Breast epithelium (tissue), 4 donors: ENCODE measurements at regions not wholly inside any gene's neighbourhood (a gene's known extent, or its start where the extent isn't known, plus 50 kb on each side); places are given as distances from the start of the nearest gene placed in this dataset.

Source experiments
- DNase-seq, 2 donors: peaks; one replicate each; pipeline ENCODE4 v3.0.0-alpha.2; 2019; ENCODE audit warnings: low spot score in 2 of 2
- H3K27ac ChIP-seq, 2 donors: fragments of 200-600 bp; sonication (generic) in 1 of 2; one replicate each; pipeline ENCODE4 v1.5.1; 2016 to 2019; ENCODE audit warnings: mild to moderate bottlenecking in 1 of 2
- H3K27me3 ChIP-seq, 2 donors: fragments of 200-600 bp; sonication (generic) in 1 of 2; one replicate each; pipeline versions ENCODE4 v1.5.1 to v1.6.0; 2017 to 2019; ENCODE audit warnings: control low read depth in 1 of 2, mild to moderate bottlenecking in 1 of 2
- H3K36me3 ChIP-seq: fragments of 200-600 bp; one replicate; pipeline ENCODE4 v1.5.1; 2019
- H3K4me1 ChIP-seq, 2 donors: fragments of 200-600 bp; sonication (generic); one replicate each; pipeline ENCODE4 v1.5.1; 2016 to 2019; ENCODE audit warnings: control low read depth in 1 of 2
- H3K4me3 ChIP-seq, 3 donors: fragments of 200-600 bp; sonication (generic); 1 replicate in 2 of 3; 2 replicates in 1 of 3; pipeline ENCODE4 v1.5.1; 2016 to 2019; ENCODE audit warnings: mild to moderate bottlenecking in 3 of 3, moderate library complexity in 2 of 3
- H3K9me3 ChIP-seq, 2 donors: fragments of 200-600 bp; sonication (generic) in 1 of 2; one replicate each; pipeline ENCODE4 v1.5.1; 2016 to 2019; ENCODE audit warnings: control low read depth in 1 of 2
- CTCF ChIP-seq, 3 donors: fragments of 450-650 bp; IDR thresholded peaks; one replicate each; pipeline ENCODE4 v1.5.1; 2016 to 2017; ENCODE audit warnings: antibody characterized with exemption in 3 of 3, mild to moderate bottlenecking in 3 of 3, moderate library complexity in 3 of 3
- POLR2A ChIP-seq: fragments of 450-650 bp; IDR thresholded peaks from one replicate; pipeline ENCODE4 v1.6.1; 2016; ENCODE audit warnings: antibody characterized with exemption, mild to moderate bottlenecking, moderate library complexity
- POLR2AphosphoS5 ChIP-seq, 3 donors: sonication (generic); formaldehyde crosslinking; IDR thresholded peaks; one replicate each; pipeline ENCODE4 v1.6.1; 2017; ENCODE audit warnings: antibody characterized with exemption in 3 of 3
- intact Hi-C: fragments of 100-400 bp; cut with DNase I; formaldehyde crosslinking; loops from one replicate; pipeline ENCODE4 v1.15.1; 2023; ENCODE audit warnings: low total_unique reads

DNA sequence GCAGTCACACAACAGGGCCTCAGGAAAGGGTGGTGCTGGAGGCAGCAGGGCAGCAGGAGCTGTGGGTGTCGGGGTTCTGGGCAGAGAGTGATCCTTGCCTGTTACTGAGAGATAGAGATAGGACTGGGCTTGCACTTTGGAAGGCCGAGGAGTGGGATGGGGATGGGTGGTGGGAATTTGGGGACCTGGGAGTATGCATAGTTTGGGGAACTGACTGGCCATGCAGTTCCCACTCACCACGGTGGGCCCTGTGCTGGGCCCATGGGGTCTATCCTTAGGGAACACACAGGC lies 192.5 kb upstream of the LINGO1 start:
- no peak for DNase-seq
- H3K36me3 ChIP-seq: no peaks in the 10 kb centered on the region
- no peak overlapping the region for H3K27ac ChIP-seq
- H3K9me3 ChIP-seq: no peaks in the 10 kb centered on the region
- intact Hi-C loops: no loop called here
- no peaks in the 10 kb centered on the region for H3K4me1 ChIP-seq
- TF ChIP-seq CTCF (IDR thresholded peaks at IDR 0.05) (no peak), POLR2A (no peak), POLR2AphosphoS5 (IDR thresholded peaks at IDR 0.05) (no peak)
- no peak overlapping the region for H3K4me3 ChIP-seq
- peaks cover under 1 to 19% of the 10 kb centered on the region in 2 donors for H3K27me3 ChIP-seq

DNA sequence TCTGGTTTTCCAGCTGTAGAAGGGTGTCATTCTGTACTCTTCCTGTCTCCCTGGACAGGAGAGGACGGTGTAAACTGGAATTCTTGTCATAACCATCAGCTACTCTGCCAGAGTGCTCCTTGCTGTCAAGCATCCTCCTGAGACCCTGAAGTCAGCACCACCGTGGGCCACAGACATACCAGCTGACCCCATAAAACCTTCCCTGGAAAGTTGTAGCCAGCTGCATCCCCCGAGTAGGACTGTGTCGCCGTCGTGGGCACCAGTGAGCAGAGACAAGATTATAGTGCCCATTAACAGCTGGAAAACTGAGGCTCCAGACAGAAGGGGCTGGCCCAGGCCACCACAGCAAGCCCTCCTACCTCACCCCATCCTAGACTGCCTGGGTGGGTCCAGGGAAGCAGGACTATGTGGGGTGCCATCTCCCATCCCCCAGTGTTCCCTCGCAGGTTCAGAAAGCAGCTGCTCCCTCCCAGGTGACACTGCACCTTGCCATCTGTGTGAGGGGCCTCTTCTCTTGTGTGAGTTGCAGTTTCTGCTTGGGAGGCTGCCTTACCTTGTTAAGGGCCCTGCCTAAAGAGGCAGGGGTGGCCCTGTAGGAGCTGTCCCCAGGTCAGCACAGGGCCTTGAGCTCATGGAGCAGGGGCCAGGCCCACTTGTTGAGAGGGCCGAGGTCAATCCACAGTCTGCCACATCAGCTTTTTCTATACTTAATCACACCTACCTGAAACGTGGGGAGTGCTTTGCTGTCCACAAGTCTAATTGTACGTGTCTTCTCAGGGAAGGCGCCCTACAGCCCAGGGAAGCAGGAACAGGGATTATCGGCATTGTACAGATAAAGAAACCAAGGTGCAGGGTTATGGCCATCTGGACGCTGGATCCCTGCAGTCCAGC lies 191.9 kb upstream of the LINGO1 start:
- no peak overlapping the region for H3K4me3 ChIP-seq
- H3K36me3 ChIP-seq: no peaks in the 10 kb centered on the region
- no peak overlapping the region for H3K27ac ChIP-seq
- no peak for DNase-seq
- no peaks in the 10 kb centered on the region for H3K4me1 ChIP-seq
- intact Hi-C loops: no loop called here
- H3K27me3 ChIP-seq: peaks cover 5 to 25% of the 10 kb centered on the region in 2 donors
- no peaks in the 10 kb centered on the region for H3K9me3 ChIP-seq
- TF ChIP-seq POLR2AphosphoS5 (IDR thresholded peaks at IDR 0.05) (no peak), CTCF (IDR thresholded peaks at IDR 0.05) (no peak), POLR2A (no peak)

DNA sequence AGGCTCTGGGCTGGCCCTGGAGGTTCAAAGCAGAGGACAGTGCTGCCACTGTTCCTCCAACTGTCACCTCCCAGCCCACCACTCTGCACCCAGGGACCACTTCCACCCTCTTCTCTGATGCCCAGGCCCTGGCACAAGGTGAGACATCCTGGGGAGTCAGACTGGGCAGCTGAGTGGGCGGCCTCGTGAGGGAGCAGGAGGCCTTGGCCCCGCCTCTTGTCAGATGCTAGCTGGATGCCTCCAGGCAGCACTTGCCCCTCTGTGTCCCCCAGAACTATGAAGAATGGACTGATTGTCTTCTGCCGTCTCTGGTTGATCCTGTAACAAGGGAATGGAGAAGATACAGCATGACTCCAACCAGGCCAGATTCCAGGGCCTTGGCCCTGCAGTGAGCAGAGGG lies 191.0 kb upstream of the LINGO1 start:
- H3K4me3 ChIP-seq: no peak overlapping the region
- TF ChIP-seq POLR2A (no peak), CTCF (IDR thresholded peaks at IDR 0.05) (no peak), POLR2AphosphoS5 (IDR thresholded peaks at IDR 0.05) (no peak)
- no peaks in the 10 kb centered on the region for H3K4me1 ChIP-seq
- no peaks in the 10 kb centered on the region for H3K36me3 ChIP-seq
- H3K27ac ChIP-seq: no peak overlapping the region
- peaks cover 6 to 32% of the 10 kb centered on the region in 2 donors for H3K27me3 ChIP-seq
- no peak for DNase-seq
- intact Hi-C loops: no loop called here
- no peaks in the 10 kb centered on the region for H3K9me3 ChIP-seq

DNA sequence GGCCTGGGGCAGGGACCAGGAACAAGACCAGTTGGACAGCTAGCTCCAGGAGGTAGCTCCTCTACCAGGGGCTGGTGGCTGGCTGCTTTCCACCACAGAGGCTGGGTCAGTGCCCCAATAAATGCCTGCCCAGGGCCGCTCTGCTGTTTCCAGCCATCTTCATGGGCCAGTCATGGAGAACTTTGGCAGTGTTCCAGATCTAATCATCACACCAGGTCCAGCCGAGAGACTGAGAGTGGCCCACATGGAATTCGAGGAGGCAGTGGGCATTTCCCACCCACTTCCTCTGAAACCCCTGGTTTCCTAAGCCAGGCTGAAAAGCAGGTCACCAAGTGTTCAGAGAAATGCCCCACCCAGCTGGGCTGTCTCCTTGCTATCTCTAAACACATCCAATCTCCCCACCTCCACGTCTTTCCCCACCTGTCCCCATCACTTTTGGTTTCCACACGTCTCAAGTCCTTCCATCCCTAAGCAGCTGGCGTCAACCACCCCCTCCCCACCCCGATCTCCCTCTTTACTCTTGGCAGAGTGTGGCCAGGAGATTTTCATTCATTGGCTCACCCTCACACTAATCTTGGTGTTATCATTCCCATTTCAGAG lies 190.0 kb upstream of the LINGO1 start:
- no peaks in the 10 kb centered on the region for H3K4me1 ChIP-seq
- H3K9me3 ChIP-seq: no peaks in the 10 kb centered on the region
- intact Hi-C loops: no loop called here
- no peak overlapping the region for H3K27ac ChIP-seq
- TF ChIP-seq POLR2A: no peak
- TF ChIP-seq POLR2AphosphoS5 (IDR thresholded peaks at IDR 0.05): no peak
- no peak for TF ChIP-seq CTCF (IDR thresholded peaks at IDR 0.05)
- H3K36me3 ChIP-seq: no peaks in the 10 kb centered on the region
- DNase-seq: no peak
- peaks cover 9 to 42% of the 10 kb centered on the region in 2 donors for H3K27me3 ChIP-seq
- no peak overlapping the region for H3K4me3 ChIP-seq

GRCh38 chr15:77821959-77822256 lies 189.2 kb upstream of the LINGO1 start:
- Histone ChIP-seq H3K36me3 (no peaks in the 10 kb centered on the region), H3K27me3 (peaks cover 9 to 50% of the 10 kb centered on the region in 2 donors), H3K4me3 (no peak overlapping the region), H3K4me1 (no peaks in the 10 kb centered on the region), H3K9me3 (no peaks in the 10 kb centered on the region), H3K27ac (no peak overlapping the region)
- DNase-seq: no peak
- TF ChIP-seq POLR2A (no peak), CTCF (IDR thresholded peaks at IDR 0.05) (no peak), POLR2AphosphoS5 (IDR thresholded peaks at IDR 0.05) (no peak)
- intact Hi-C loops: no loop called here
